IMR-90 (cell line): ENCODE measurements at regions not wholly inside any gene's neighbourhood (a gene's known extent, or its start where the extent isn't known, plus 50 kb on each side); places are given as distances from the start of the nearest gene placed in this dataset.

Source experiments
- ATAC-seq: fragments of 200-7000 bp; cut with Tn5 transposase; 2 replicates; pipeline ENCODE4 v1.9.1; 2020; ENCODE audit warnings: low read depth, mild to moderate bottlenecking, moderate library complexity
- BruUV-seq: library from RNA; stranded (reverse); fragments of 400-500 nt; replicated peaks from 2 replicates; lab custom pipeline; 2021; lab: Mats Ljungman, UMichigan
- CTCF ChIA-PET: fragments of 300-600 bp; formaldehyde crosslinking; extraction: SDS; loops from one replicate; lab custom pipeline; 2021; ENCODE audit warnings: antibody characterized with exemption; lab: Yijun Ruan, JAX
- POLR2A ChIA-PET: fragments of 300-600 bp; sonication (Branson Sonifier 250); formaldehyde crosslinking; loops from one replicate; lab custom pipeline; 2022; ENCODE audit warnings: antibody characterized with exemption; ENCODE audit not compliant: unreplicated experiment; lab: Charles Lee
- DNase-seq: peaks from one replicate; pipeline ENCODE4 v3.0.0; 2013
- H2AFZ ChIP-seq: replicated peaks from 2 replicates; pipeline ENCODE3; 2013; ENCODE audit warnings: low read length, mild to moderate bottlenecking; ENCODE audit not compliant: poor library complexity
- H2AK5ac ChIP-seq: 2 replicates; pipeline ENCODE4 v1.6.1; 2013; ENCODE audit warnings: low read depth, low read length, inconsistent platforms
- H2AK9ac ChIP-seq: replicated peaks from 2 replicates; pipeline ENCODE3; 2013; ENCODE audit warnings: mild to moderate bottlenecking, low read depth, low read length, moderate library complexity; ENCODE audit not compliant: poor library complexity
- H2BK120ac ChIP-seq: 2 replicates; pipeline ENCODE4 v1.6.1; 2013; ENCODE audit warnings: low read depth, low read length, inconsistent platforms
- H2BK15ac ChIP-seq: 3 replicates; pipeline ENCODE4 v1.6.1; 2013; ENCODE audit warnings: low read depth, low read length, inconsistent platforms
- H2BK20ac ChIP-seq: 2 replicates; pipeline ENCODE4 v1.6.1; 2013; ENCODE audit warnings: low read depth, mild to moderate bottlenecking, inconsistent platforms, low read length, moderate library complexity
- H2BK5ac ChIP-seq: 2 replicates; pipeline ENCODE4 v1.6.1; 2013; ENCODE audit warnings: mild to moderate bottlenecking, low read depth, low read length, inconsistent platforms; ENCODE audit not compliant: poor library complexity, severe bottlenecking
- H3K14ac ChIP-seq: replicated peaks from 2 replicates; pipeline ENCODE4 v1.6.1; 2013; ENCODE audit warnings: low read depth, low read length, inconsistent platforms
- H3K18ac ChIP-seq: 2 replicates; pipeline ENCODE4 v1.6.1; 2013; ENCODE audit warnings: low read depth, low read length, control low read depth
- H3K23ac ChIP-seq: 2 replicates; pipeline ENCODE4 v1.6.1; 2013; ENCODE audit warnings: low read depth, low read length, inconsistent platforms
- H3K27ac ChIP-seq: 2 replicates; pipeline ENCODE4 v1.5.1; 2013; ENCODE audit warnings: mild to moderate bottlenecking, control low read depth, low read length; ENCODE audit not compliant: insufficient read depth
- H3K27me3 ChIP-seq: 2 replicates; pipeline ENCODE4 v1.6.1; 2013; ENCODE audit warnings: low read length; ENCODE audit not compliant: control insufficient read depth, insufficient read depth
- H3K36me3 ChIP-seq: 2 replicates; pipeline ENCODE4 v1.6.1; 2013; ENCODE audit warnings: low read length, mixed read lengths; ENCODE audit not compliant: control insufficient read depth, insufficient read depth
- H3K4ac ChIP-seq: 2 replicates; pipeline ENCODE4 v1.6.1; 2013; ENCODE audit warnings: low read depth, low read length, inconsistent platforms
- H3K4me1 ChIP-seq: 2 replicates; pipeline ENCODE4 v1.6.1; 2013; ENCODE audit warnings: low read length, mixed read lengths; ENCODE audit not compliant: control insufficient read depth, insufficient read depth
- H3K4me2 ChIP-seq: 2 replicates; pipeline ENCODE4 v1.6.1; 2013; ENCODE audit warnings: low read depth, mild to moderate bottlenecking, control low read depth, low read length, moderate library complexity
- H3K4me3 ChIP-seq: 2 replicates; pipeline ENCODE4 v1.5.1; 2013; ENCODE audit warnings: low read depth, mild to moderate bottlenecking, control low read depth, low read length, moderate library complexity; ENCODE audit not compliant: insufficient read depth
- H3K56ac ChIP-seq: 2 replicates; pipeline ENCODE4 v1.6.1; 2013; ENCODE audit warnings: low read length, inconsistent platforms; ENCODE audit not compliant: insufficient read depth; ENCODE audit errors: extremely low read depth
- H3K79me1 ChIP-seq, 2 experiments: 2 replicates each; pipeline ENCODE4 v1.6.1; 2013; ENCODE audit warnings: low read length in 2 of 2, inconsistent platforms in 1 of 2, low read depth in 1 of 2
- H3K9ac ChIP-seq: 2 replicates; pipeline ENCODE4 v1.6.1; 2013; ENCODE audit warnings: low read depth, low read length, control low read depth
- H3K9me1 ChIP-seq: 2 replicates; pipeline ENCODE4 v1.6.1; 2013; ENCODE audit warnings: low read length, inconsistent platforms; ENCODE audit not compliant: insufficient read depth
- H3K9me3 ChIP-seq: 2 replicates; pipeline ENCODE4 v1.6.1; 2013; ENCODE audit warnings: low read length; ENCODE audit not compliant: control insufficient read depth, insufficient read depth
- H4K20me1 ChIP-seq: 2 replicates; pipeline ENCODE4 v1.6.1; 2013; ENCODE audit warnings: low read length, inconsistent platforms; ENCODE audit not compliant: insufficient read depth
- H4K5ac ChIP-seq: 2 replicates; pipeline ENCODE4 v1.6.1; 2013; ENCODE audit warnings: mild to moderate bottlenecking, low read depth, low read length, control low read depth
- H4K8ac ChIP-seq, 2 experiments: 2 replicates each; pipeline ENCODE4 v1.6.1; 2013; ENCODE audit warnings: low read depth in 2 of 2, low read length in 2 of 2, control low read depth in 1 of 2, inconsistent platforms in 1 of 2
- H4K91ac ChIP-seq: 2 replicates; pipeline ENCODE4 v1.6.1; 2013; ENCODE audit warnings: low read depth, low read length, inconsistent platforms; ENCODE audit not compliant: insufficient read depth
- CEBPB ChIP-seq: IDR thresholded peaks from 2 replicates; pipeline ENCODE4 v1.6.1; 2012; ENCODE audit warnings: low read depth, low read length, improper control_type of control experiment
- CHD1 ChIP-seq: IDR thresholded peaks from 2 replicates; pipeline ENCODE4 v1.6.1; 2012; ENCODE audit warnings: low read depth, low read length, improper control_type of control experiment
- ELK1 ChIP-seq: fragments of 150-350 bp; IDR thresholded peaks from 2 replicates; pipeline ENCODE4 v1.6.1; 2016; ENCODE audit warnings: low read depth, mild to moderate bottlenecking, low read length, moderate library complexity, borderline replicate concordance
- MAZ ChIP-seq: IDR thresholded peaks from 2 replicates; pipeline ENCODE4 v1.6.1; 2012; ENCODE audit warnings: low read depth, mild to moderate bottlenecking, low read length, improper control_type of control experiment, moderate library complexity, borderline replicate concordance
- MXI1 ChIP-seq: IDR thresholded peaks from 2 replicates; pipeline ENCODE4 v1.6.1; 2012; ENCODE audit warnings: low read depth, mild to moderate bottlenecking, low read length, moderate library complexity, borderline replicate concordance
- POLR2A ChIP-seq: IDR thresholded peaks from 2 replicates; pipeline ENCODE4 v1.6.1; 2012; ENCODE audit warnings: mild to moderate bottlenecking, low read depth, low read length
- RCOR1 ChIP-seq: IDR thresholded peaks from 2 replicates; pipeline ENCODE4 v1.6.1; 2012; ENCODE audit warnings: mild to moderate bottlenecking, low read length, improper control_type of control experiment; ENCODE audit not compliant: insufficient replicate concordance
- SMC3 ChIP-seq: fragments of 150-350 bp; IDR thresholded peaks from 2 replicates; pipeline ENCODE4 v1.6.1; 2016; ENCODE audit warnings: low read depth, mild to moderate bottlenecking, antibody characterized with exemption, low read length, moderate library complexity
- WGBS, 2 experiments: methylation state at CpG; one replicate each; pipeline versions ENCODE4 v1.1.5 to v1.1.7; 2013; ENCODE audit warnings: missing lambda C conversion rate in 2 of 2; ENCODE audit not compliant: insufficient read length in 1 of 2; ENCODE audit errors: extremely low coverage in 2 of 2; 5-methylcytosine and 5-hydroxymethylcytosine counted together
- dilution Hi-C: fragments of 300-500 bp; cut with HindIII; formaldehyde crosslinking; loops from one replicate; pipeline ENCODE4 v1.14.3; 2018; ENCODE audit warnings: low sequenced_read_pairs; ENCODE audit not compliant: unreplicated experiment
- in situ Hi-C: fragments of 300-500 bp; cut with MboI; formaldehyde crosslinking; loops from 3 replicates; pipeline ENCODE4 v1.14.3; 2019; ENCODE audit warnings: low sequenced_read_pairs, inconsistent platforms, mixed read lengths
- intact Hi-C: fragments of 100-400 bp; cut with micrococcal nuclease; formaldehyde crosslinking; loops from 2 replicates; pipeline ENCODE4 v1.10.0; 2022

GRCh38 chr5:153135411-153135810 lies 355.1 kb upstream of the GRIA1 start:
- no peak for DNase-seq
- H3K4me2 ChIP-seq = no peak overlapping the region
- CTCF ChIA-PET = no interaction called here

More at GRCh38 chr5:153135411-153135810, 355.1 kb upstream of the GRIA1 start:
- H4K8ac ChIP-seq = no peak overlapping the region
- no peak overlapping the region for H2AK9ac ChIP-seq
- H3K9me1 ChIP-seq = no peaks in the 10 kb centered on the region
- dilution Hi-C loops (no loop called here), in situ Hi-C loops (no loop called here), intact Hi-C loops (no loop called here)
- H3K14ac ChIP-seq = no peak overlapping the region
- POLR2A ChIA-PET = no interaction called here
- no peaks in the 10 kb centered on the region for H3K79me1 ChIP-seq
- no peaks in the 10 kb centered on the region for H3K4me1 ChIP-seq
- no peaks in the 10 kb centered on the region for H3K27me3 ChIP-seq
- no peak overlapping the region for H3K27ac ChIP-seq
- H3K56ac ChIP-seq = no peak overlapping the region
- WGBS, 2 experiments = no CpG with 5 or more reads among the region's 4 CpGs
- H4K5ac ChIP-seq = no peak overlapping the region
- no peaks in the 10 kb centered on the region for H4K20me1 ChIP-seq
- BruUV-seq = no TSS peak
- no peak for TF ChIP-seq MAZ
- no peak for TF ChIP-seq CEBPB
- TF ChIP-seq POLR2A = no peak
- TF ChIP-seq CHD1 = no peak
- no peak for TF ChIP-seq ELK1
- no peak for TF ChIP-seq MXI1
- no peak for TF ChIP-seq RCOR1
- no peak for TF ChIP-seq SMC3
- H2BK20ac ChIP-seq = no peak overlapping the region
- H3K9ac ChIP-seq = no peak overlapping the region
- H3K4me3 ChIP-seq = no peak overlapping the region
- H3K4ac ChIP-seq = no peak overlapping the region
- no peak overlapping the region for H3K18ac ChIP-seq
- H2AK5ac ChIP-seq = no peak overlapping the region
- no peak overlapping the region for H2AFZ ChIP-seq
- H2BK5ac ChIP-seq = no peak overlapping the region
- no peak overlapping the region for H4K91ac ChIP-seq
- no peak overlapping the region for H3K23ac ChIP-seq
- H2BK120ac ChIP-seq = no peak overlapping the region
- no peak for ATAC-seq
- peaks cover 12% of the 10 kb centered on the region for H3K9me3 ChIP-seq
- H2BK15ac ChIP-seq = no peak overlapping the region
- no peaks in the 10 kb centered on the region for H3K36me3 ChIP-seq
